CD4-positive, alpha-beta T cell treated with Interleukin-6 for 4 hours (primary cell): ENCODE measurements at regions not wholly inside any gene's neighbourhood (a gene's known extent, or its start where the extent isn't known, plus 50 kb on each side); places are given as distances from the start of the nearest gene placed in this dataset.

ENCODE experiments used
- DNase-seq: peaks from one replicate; pipeline ENCODE4 v3.0.0-alpha.2; 2020; ENCODE audit warnings: mixed read lengths

DNA sequence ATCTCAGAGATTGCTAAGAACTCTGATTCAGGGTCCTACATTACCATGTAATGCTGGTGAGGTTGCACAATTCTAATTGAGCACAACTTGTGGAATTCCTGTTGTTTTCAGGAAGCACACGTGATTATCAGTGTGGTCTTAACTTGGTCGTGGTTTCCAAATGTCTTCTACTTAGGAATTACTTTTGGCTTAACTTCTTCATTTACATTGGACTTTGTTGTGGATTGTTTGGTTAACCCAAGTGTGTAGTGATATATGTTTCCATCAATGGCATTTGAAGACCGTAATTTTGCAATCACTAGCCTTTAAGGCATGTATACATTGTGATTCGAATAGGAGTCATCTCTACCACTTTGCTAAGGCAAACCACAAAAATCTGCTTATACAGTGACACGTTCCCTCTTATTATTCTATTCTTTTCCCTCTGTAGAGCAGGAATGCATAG lies 373.3 kb downstream of the IRS1 start:
- DNase-seq = no peak

DNA sequence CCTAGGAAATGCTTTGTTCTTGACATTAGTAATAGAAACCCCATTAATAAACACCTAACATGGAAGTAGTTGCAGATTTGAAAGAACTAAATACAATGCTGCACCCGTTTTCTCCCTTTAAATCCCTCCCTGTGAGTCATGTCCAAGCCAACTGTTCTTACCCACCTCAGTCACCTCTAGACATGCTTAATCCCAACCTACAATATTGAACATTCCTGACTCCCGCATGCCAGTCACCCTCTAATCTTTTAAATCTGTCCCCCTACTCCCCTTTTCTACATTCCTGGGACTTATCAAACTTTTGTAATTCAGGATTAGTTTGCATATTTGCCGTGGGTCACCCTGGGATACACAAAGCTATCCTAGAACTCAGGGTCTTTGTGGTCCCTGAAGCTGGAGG lies 374.6 kb downstream of the IRS1 start:
- no peak for DNase-seq

DNA sequence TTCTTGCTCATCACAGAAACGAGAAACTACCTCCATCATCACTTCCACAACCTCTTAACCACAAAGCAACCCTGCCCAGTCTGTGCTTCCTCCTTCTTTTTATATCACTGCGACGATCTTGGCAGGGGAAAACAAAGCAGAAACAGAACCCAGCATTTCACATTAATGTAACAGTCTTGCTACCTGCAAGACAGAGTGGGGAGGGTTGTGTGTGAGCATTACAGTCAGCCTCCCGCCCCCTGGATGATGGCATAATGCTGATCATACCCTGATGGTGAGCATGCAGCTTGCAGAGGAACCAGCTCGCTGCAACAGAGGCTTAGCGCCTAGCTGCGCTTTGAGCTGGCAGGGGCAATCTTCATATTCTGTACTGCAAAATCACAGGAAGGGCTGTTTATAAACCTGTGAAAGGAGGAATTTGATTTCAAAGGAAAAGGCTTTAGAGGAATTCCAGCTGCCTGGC lies 376.1 kb downstream of the IRS1 start:
- peak; percentile 48 for DNase-seq

DNA sequence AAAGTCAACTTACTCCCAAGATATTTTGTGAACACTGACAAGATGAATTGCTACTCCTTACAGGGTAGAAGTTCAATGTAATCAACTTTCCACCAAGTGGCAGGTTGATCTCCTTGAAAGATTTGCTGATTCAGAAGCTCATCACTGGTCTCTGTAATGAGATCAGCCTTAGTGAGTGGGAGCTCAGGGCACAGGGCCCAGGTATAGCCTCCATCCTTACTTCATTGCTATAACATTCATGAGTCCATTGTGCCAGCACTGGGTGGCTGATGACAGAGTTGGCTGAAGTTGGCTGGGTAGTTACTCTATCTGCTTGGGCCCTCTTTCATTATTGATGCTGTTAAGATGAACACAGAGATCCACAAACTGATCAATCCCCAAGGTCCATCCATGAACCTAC lies 379.0 kb downstream of the IRS1 start:
- DNase-seq = no peak

DNA sequence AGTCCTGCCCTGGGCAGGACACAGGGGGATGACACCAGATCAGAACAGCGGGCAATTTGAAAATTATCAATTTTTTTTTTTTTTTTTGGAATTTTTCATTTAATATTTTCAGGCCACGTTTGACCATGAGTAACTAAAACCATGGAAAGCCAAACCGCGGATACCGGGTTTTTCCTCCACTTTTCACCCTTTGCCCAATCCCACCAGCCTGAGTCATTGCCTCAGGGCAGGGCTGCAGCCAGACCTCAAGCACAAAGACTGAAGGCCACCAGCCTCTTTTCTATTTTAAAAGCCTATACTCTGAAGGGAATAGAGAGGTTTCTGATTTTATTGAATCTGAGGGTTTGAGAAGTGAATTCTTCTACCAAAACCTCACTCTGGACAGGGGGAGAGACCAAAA lies 381.1 kb downstream of the IRS1 start:
- no peak for DNase-seq

DNA sequence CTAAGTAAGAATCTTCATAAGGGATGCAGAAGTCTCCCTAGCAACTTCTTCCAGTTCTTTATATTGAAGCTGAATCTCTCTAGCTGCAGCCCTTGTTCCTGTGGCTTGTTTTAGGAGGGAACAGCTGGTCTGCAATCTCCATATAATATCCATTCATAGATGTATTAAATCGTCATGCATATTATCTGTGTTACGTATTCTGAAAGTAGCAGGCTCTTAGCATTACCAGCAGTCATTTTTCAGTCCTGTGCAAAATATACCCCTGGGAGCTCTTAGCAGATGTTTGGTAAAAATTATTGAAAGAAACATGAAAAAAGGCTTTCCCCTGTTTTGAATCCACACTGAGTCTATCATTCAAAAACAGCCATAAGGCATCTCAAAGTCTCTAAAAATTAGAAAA lies 385.3 kb downstream of the IRS1 start:
- DNase-seq = no peak

DNA sequence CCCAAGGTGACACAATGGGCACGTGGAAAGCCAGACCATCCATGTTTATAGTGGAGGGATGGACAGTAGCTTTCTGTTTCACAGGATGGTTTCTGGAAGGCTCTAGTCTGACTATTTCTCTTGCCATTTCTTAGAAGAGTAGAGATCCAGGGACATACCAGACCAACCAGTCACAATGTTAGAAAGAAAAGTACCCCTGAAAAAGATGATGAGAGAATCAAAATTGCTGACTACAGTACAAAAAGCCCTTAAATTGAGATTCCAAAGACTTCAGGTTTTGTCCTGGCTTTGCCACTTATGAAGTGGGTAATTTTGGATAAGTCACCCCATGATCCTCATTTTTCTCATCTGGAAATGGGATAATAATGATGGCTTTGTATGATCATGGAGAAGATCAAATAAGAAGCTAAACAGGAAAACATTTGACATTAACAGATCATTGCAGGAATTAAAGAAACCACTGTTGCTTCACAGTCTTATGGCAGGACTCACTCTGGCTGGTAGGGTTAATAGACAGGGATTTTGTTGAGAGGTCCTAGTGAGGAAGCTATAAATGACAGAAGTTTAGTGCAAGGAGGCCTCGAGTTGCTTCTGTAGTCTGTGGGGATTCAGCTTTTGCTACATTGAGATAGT lies 386.0 kb downstream of the IRS1 start:
- DNase-seq = no peak

DNA sequence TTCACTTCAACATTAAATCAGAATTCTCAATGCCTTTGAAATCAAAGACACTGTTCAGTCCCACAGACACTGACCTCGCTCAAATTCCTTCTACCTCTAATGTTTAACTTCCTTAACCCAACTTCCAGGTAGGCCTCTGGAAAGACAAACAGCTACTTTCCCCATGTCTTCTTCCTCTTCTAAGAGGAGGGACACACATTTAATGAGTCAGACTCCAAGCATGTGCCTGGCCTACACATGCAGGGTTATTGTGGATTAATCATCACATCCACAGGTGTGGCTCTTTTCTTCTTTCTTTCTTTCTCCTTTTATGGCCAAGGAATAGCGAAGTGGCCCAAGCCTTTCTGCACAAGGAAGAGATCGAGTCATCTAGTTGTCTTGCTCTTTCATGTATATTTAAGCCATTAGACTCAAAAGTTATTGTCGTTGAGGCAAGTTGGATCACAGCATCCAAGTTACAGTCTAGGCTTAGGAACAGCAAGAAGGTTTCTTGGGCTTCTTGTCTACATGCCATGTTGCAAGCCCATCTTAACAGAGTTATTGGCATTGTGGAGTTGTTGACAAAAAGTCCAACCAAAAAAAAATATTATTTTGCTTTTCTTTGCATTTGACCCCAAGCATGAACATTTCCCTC lies 387.8 kb downstream of the IRS1 start:
- no peak for DNase-seq

DNA sequence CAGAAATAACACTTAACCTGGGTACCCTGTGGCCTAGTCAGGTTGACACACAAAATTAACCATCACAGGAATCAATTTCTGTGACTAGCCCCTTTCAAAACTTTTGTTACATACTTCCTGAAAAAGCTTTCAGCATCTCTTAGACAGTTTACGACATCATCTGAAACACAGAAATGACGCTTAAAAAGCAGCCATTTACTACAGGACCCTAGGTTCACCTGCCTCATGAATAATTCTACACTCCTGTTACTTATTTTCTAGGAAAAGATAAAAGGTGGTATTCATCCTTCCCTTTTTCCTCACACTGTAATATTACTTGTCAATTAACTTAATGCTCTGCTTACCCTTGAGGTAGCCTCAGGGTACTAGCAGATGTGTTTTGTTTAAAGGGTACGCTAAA lies 388.4 kb downstream of the IRS1 start:
- no peak for DNase-seq

DNA sequence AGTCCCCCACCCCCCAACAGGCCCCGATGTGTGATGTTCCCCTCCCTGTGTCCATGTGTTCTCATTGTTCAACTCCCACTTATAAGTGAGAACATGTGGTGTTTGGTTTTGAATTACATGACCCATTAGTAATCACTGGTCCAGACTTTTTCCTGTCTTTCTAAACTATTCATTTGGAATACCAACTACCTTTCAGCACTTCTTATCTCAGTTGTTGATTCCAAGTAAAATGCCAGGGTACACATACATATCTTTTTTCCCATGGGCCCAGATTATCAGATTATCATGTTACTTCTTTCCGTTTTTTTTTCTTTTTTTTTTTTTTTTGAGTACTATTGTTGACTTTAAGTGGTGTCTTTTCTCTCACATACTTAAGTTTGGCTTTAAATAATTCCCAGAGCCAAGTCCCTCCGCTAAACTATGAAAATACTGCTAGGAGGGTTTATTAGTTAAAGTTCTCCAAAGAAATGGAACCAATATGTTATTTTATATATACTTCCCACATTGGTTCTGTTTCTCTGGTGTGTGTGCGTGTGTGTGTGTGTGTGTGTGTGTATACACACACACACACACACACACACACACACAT lies 389.3 kb downstream of the IRS1 start:
- no peak for DNase-seq

DNA sequence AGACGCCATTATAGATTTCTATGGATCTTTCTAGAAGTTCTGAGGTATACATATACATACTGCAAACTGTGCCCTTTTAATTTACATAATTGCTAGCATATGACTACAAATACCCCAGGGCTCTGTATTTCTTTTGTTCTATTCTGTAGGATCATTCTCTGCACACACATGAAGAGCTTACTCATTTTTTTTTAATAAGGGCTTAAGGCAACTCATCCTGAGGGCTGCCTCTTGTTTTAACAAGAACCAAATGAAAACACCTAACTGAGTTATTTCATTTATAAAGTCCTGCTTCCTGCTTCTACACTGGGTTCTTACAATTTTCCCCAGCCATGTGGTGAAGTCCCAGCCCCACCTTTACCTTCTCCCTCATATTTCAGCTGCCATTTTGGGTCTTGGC lies 390.5 kb downstream of the IRS1 start:
- DNase-seq = no peak

DNA sequence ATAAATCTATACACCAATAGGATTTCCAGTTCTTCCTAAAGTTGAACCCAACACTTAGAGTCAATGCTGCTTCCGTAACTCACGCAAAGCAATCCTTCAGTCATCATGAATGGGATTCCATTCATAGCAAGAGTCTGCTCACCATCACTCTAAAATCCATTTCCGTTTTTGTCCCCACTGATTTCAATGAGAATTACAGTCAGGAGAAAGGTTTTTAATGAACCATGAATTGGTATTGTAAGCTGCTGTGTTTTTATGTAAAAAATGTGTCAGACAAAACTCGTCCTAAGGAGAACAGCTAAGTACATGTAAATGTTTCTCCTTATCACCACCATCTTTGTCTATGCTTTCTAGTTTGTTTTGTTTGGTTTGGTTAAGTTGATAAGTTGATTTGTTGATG lies 391.5 kb downstream of the IRS1 start:
- DNase-seq = no peak

DNA sequence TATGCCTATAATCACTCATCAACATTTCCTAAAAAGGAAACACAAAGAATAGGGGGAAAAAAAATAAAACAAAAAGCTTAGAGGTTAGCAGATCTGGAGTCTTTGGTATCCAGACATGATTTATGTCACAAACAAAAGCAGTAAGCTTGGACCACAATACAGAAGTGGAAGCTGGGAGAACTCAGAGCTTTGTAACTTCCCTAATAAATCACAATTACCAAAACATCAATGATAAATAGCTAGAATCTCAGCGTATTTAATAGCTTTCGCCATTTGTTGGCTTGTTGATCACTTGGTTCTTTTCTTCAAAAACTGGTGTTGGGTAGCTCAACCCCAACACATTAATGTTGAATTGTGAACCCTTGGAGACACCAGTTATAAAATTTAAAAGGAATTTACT lies 392.5 kb downstream of the IRS1 start:
- no peak for DNase-seq

DNA sequence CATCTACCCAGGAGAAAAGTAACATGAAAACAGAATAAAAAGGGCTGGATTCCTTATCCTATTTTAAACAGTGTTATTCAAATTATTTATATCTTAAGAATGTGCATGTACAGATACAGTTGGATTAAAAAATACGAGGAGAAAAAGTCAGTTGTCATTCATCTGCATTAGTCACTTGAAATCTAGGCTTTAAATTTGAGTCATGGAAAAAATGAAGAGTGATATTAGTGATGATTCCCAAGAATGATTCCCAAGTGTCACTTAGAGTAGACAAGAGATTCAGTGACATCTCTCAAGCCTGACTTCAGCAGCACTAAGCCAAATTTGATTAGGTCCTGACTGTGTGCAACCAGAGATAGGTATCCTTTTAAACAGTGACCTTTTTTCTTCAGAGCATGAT lies 394.2 kb downstream of the IRS1 start:
- no peak for DNase-seq

DNA sequence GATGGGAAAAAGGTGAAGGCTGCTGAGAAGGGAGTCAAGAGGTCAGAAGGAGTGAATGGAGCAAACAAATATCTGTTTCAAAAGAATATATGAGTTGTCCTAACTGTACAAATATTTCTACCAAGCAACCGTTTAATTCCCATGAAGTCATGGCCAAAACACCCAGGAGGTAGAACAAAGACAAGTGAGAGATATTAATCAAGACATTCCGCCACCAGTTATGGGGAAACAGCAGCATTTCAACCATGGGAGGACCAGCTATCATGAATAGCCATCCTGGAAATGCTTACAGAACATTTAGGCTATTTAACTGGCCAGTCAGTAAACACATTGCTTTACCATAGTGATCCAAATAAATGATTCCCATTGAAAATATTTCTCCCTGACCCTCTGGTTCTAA lies 396.3 kb downstream of the IRS1 start:
- DNase-seq = no peak

DNA sequence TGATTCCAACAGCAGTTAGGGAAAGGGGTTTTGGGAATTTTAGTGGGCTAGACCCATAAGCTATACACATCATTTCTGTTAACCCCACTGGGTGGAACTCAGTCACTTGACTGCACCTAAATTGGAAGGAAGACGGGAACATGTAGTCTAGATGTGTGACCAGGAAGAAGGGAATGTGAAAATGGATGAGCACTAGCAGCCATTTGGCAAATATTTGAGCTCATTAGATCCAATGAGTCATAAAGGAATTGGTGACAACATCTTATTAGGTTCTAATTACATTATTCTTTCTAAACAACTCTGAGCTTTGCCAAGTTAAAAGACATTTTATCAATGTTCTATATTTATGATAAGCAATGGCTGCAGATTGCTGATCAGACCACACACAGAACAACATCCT lies 400.6 kb downstream of the IRS1 start:
- DNase-seq = no peak

DNA sequence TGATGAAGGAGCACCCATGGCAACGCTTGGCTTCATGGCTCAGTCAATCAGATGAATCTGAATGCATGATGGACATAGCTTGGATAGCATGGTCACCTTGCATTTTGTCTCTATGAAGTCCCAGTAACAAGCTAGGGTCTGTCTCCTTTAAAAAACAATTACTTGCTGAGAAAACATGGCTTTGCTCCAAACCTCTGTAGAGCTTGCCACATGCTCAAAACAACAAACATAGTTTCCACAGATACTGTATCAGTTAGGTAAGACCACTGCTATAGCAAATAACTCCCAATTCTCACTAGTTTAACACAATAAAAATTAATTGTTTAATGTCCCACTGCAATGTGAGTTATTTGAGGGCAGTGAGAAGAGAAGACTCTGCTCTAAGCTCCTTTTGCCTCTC lies 401.0 kb downstream of the IRS1 start:
- DNase-seq = no peak

DNA sequence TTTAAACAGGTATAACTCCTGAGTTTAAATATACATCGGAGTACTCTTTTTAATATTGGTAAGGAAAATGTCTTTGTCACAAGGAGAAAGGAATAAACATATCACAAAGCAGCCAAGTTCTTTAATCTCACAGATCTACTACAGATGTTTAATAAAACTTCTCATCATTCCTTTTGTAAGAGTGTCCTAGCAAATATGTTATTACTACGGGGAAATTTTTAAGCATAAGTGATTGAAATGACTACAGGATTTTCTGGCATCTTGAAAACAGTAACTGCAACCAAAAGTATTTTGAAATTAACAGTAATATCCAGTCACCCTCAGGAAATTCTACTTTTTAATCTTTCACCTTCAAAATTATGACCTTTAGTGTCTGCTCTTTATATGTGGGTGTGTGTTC lies 403.1 kb downstream of the IRS1 start:
- no peak for DNase-seq

DNA sequence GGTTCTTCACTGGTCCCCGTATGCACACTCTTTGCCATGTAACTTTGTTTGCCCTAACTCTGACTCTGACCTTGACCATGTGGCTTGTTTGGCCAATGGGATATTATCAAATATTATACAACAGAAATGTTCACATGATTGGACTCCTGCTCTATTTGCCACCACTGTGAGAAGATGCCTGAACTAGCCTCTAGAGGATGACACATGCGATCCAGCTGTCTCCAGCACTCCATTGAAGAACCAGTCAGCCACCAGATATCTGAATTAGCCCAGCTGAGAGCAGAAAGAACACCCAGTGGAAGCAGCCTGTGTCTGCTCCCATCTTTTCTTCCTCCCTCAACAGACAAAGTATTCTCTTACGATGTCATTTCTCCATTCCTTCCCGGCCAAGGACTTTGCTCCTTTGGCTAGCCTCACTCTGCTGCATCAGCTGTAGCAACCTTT lies 412.1 kb downstream of the IRS1 start:
- DNase-seq = no peak

DNA sequence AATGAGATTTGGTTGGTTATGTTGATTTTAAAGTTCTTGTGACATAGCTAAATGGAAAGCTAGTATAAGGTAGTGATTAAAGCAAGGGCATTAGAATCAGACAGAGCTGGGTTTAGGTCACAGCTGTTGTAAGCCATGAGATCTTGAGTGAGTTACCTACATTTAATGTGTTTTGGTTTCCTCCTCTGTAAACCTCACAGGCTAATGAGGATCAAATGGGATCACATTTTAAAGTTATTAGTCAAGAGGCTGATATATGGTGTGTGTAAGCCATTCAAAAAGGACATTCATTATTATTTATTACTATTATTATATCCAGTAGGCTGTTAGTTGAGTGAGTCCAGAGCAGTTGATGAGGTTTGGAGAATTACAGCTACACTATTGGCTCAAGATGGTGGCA lies 416.2 kb downstream of the IRS1 start:
- DNase-seq = no peak

DNA sequence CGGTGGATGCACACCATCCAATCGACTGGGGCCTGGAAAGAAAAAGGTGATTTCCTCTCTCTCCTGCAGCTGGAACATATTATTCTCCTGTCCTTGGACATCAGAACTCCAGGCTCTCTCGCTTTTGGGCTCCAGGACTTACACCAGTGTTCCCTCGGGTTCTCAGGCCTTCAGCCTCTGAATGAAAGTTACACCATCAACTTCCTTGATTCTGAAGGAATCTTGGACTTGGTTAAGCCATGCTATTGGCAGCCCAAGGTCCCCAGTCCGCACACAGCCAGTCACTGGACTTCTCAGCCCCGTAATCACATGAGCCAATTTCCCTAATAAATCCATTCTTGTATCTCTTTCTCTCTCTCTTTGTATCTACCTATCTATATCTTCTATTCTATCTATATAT lies 418.9 kb downstream of the IRS1 start:
- DNase-seq = no peak

DNA sequence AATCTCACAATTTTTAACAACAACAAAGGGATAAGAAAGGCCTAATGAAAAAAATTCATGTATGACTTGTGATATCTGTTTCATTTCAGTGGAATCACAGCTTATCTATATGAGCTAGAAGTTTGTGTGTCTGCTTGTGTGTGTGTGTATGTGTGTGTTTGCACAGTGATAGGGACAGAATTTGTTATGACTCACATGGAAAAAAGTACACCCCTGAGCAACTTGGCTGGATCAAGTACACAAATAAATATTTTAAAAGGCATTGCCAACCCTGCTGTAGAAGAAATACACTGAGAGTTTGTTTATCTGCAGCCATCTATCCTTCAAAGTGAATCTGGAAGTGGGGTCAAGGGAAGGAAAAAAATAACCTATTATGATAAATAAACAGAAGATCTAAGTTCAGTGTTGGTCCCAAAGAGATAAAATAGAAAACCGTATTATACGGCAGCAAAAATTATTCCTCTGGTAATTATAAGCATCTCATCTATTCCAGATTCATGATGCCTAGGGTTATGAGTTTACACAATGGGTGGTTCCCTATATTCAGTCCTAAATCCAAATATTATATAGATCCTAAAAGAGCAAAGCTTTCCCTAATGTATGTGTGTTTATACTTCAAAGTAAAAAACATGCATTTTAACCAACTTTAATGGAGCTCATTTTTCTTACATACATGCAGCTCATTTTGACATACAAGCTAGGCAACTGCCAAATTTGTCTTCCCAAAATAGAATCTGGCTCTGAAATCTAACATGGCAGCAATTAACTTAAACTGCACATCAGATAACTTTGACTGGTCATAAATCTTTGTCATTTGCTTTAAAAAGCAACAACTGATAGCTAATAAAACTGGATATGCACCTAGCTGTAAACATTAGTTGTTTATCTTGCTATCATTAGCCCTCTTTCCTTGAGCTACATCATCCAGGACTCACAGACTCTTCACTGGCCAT lies 420.6 kb downstream of the IRS1 start:
- DNase-seq = no peak

DNA sequence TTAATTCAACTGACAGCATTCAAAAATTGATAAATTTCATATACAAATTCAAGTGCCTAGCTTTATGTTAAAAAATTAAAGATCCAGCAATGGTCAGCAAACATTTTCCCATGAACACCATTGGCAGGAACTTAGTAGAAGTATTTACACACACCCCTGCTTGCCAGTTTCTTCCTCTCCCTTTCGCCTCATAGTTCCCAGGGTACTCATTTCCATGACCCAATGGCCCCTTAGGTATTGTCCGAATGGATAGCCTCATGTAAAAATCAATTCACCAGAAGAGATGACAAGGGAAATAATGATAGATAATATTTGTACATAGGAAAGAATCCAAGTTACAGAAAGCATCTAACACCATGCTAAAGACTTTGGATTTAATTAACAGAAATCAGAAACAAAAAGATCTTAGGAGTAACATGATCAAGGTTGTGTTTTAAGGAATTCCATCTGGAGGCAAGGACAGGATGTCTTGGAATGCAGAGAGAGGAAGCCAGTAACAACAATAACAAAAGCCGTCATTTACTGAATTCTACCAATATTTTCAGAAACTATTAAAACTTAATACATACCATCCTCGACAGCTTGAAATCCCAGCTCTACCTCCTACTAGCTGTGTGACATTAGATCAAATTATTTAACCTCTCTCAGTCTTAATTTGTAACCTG lies 423.0 kb downstream of the IRS1 start:
- DNase-seq = no peak
